GM18508 (cell line): ENCODE measurements at regions not wholly inside any gene's neighbourhood (a gene's known extent, or its start where the extent isn't known, plus 50 kb on each side); places are given as distances from the start of the nearest gene placed in this dataset.
"Not testable (repeated sequence)": the region's sequence is repeated elsewhere in the genome, so short reads cannot be mapped to it uniquely, and the experiment has no call there.

Experiments
- ATAC-seq: cut with Tn5 transposase; IDR thresholded peaks from one replicate; pipeline ENCODE4 v1.9.1; 2021; ENCODE audit warnings: moderate number of reproducible peaks; ENCODE audit not compliant: insufficient read depth, unreplicated experiment

DNA sequence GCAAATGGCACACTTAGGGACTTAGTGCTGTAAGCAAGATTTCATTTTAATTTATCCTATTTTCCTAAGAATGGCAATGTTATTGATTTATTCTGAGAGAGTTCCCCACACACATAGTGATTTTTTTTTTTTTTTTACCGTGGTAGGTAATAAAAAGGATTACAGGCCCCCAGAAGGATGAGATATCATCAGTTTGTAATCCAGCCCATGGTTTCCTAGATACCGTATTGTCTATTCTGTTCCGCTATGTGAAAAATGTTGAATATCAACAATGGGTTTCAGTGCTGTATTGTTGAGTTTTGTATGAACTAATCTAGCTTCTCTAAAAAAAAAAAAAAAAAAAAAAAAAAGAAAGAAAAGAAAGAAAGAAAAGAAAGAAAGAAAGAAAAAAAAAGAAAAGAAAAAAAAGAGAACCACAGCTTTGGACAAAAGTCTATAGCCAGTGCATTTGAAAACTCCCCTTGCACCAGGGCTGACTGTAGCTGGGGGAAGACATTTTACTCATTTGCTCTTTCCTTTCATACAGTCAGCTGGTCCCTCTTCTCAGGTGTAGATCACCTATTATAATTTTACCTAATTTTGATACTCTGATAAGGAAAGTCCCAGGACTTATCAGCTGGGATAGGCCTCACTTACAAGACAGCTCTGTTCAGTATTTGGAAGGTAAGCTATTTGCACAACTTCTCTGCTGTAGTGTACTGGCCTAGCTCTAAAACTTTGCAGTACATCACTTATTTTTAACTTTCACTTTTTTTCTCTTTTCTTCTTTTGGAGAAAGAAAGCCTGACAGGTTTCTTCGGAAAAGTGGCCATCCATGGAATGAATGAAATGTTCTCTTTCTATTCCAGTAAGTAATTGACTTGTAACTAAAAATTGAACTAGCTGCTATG, 101.4 kb upstream of the SOX2 start:
- no peak for ATAC-seq

GRCh38 chr3:181609030-181609767, 102.5 kb upstream of the SOX2 start:
- no peak for ATAC-seq

DNA sequence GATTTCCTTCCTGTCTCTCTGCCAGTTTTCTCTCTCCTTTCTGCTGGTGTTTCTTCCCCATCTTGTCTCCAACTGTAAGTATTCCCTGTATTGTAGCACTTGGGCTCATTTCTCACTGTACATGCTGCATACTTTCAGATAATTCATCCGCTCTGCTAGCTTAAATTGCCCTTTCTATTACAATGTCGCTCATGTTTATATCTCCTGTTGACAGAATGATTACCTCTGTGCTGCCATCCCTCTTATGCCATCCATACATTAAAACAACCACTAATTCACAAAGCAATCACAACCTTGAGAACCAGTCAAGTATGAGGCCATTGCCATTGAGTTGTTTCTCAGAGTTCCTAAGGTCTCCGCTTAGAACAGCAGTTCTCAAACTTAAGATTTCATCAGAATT, 107.5 kb upstream of the SOX2 start:
- ATAC-seq, result no peak

GRCh38 chr3:181596126-181596525, 115.6 kb upstream of the SOX2 start:
- no peak for ATAC-seq

- not testable (repeated sequence) for ATAC-seq
Observed at GRCh38 chr3:181590939-181591338, 120.8 kb upstream of the SOX2 start.

- no peak for ATAC-seq
Observed at GRCh38 chr3:181582619-181583018, 129.1 kb upstream of the SOX2 start.

- no peak for ATAC-seq
Observed at GRCh38 chr3:181581656-181582055, 130.1 kb upstream of the SOX2 start.

DNA sequence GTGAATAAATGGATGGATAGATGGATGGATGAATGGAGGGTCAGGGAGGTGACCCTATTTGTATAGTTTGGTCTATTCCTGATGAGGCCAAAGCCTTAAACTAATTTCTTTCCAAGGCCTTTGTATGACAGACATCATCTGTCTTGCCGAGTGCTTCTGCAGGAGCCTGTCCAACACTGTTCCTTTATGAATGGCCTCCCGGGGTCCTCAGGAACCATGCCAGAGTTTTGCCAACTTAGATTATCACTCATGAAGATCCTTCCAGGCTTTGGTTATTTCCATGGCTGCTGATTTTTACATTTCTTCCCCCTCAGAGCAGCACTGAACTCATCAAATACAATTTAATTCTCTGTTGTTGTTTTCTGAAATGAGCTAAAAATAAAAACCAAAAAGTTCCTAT, 133.0 kb upstream of the SOX2 start:
- no peak for ATAC-seq

DNA sequence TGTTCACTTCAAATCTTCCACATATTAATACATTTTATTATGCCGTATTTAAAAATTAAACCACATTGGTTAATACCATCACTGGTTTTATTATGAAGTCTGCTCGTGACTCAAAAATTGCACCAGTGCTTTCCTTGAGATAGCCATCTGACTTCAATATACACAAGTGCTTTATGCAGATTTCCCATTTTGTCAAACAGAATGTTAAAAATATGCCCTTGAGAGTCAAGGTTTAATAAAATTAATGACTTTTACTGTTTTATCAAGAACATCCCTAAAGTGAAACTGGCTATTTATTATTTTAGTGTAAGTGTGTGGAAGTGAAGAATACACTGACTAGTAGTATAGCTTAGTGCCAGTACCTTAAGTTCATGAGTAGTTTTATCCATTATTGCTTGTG, 139.3 kb upstream of the SOX2 start:
- no peak for ATAC-seq

DNA sequence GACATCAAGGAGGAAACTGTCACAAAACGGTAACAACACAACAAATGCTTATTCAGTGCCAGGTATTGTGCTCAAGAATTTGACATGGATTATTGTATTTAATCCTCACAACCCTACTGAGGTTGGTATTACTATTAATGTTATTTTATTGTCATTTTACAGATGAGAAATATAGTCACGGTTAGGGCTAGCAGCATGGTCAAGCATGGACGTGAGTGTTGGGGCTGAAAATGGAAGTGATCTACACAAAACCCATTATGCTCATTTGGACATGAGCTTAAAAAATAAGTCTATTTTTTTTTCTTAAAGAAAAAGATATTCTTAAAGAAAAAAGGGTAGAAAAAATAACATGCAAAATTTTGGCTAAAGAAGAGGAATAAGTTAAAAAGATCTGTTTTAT, 141.3 kb upstream of the SOX2 start:
- no peak for ATAC-seq

- ATAC-seq, result no peak
Observed at GRCh38 chr3:181569356-181569940, 142.3 kb upstream of the SOX2 start.

GRCh38 chr3:181568693-181569092, 143.0 kb upstream of the SOX2 start:
- no peak for ATAC-seq

GRCh38 chr3:181568248-181568647, 143.5 kb upstream of the SOX2 start:
- no peak for ATAC-seq

DNA sequence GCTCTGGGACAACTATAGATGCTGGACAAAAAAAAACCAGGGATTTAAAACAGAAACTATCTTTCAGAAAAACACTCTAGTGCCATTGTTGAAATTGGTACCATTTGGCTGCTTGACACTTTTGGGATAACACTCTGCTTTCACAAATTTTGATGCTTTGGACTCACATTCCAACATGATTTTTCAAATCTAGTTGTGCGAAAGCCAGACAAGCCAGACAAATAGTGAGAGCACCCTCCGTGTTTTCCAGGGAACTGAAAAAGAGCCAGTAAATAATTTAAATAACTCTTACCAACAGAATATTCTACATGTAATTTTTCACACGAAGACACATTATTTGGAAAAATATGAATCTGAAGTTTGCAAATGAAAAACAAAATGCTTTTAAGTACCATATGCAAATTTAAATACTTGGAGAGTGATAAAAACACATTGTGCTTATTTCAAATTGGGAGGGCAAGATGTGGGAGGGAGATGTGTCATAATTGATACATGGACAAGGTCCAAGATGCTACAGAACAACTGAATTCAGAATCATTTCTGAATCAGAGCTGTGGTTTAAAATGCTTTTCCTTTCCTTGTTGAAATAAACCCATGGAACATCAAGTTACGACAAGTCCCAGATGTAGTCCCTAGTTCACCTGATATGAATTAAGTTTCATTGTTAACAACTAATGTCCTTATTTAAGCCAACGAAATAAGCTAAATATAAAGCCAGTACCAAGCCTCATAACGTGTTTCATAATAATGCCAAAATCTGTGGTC, 144.2 kb upstream of the SOX2 start:
- no peak for ATAC-seq

- no peak for ATAC-seq
Observed at GRCh38 chr3:181565416-181565815, 146.3 kb upstream of the SOX2 start.

GRCh38 chr3:181564222-181564621, 147.5 kb upstream of the SOX2 start:
- ATAC-seq, result no peak

- no peak for ATAC-seq
Observed at GRCh38 chr3:181561139-181562031, 150.3 kb upstream of the SOX2 start.

- ATAC-seq, result no peak
Observed at GRCh38 chr3:181558870-181559269, 152.9 kb upstream of the SOX2 start.

DNA sequence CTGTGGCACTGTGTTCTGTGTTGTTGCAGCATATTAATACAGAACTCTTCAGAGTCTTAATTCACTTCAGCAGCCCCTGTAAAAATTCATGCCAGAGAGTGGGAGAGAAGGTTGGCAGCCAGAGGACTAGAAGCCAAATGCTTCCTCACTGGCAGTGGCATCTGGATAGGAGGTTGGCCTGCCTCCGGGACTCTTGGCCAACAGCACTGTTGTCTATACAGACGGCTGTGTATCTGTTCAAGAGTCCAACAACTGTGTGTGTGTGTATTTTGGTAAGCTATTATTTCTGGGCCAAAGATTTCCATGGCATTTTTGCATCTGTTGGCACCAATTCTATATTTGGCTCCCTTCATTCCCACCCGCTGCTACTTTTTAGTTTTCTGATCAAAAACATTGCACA, 156.0 kb upstream of the SOX2 start:
- ATAC-seq, result no peak
